ENCODE measurements at regions not wholly inside any gene's neighbourhood (a gene's known extent, or its start where the extent isn't known, plus 50 kb on each side); places are given as distances from the start of the nearest gene placed in this dataset.

GRCh38 chr12:47586952-47587669 is 118.7 kb downstream of the RPAP3 start:
- Histone ChIP-seq H3K9ac (ENCODE audit: insufficient read depth, low read depth, low read length) (no peak overlapping the region), H3K4me3 (replicated peaks in 1 of 3; ENCODE audit: insufficient read depth in 1 of 3, low read depth in 2 of 3, low read length in 3 of 3) (no peak overlapping the region), H2AFZ (ENCODE audit: low read length) (no peak overlapping the region), H3K4me1 (ENCODE audit: insufficient read depth, low read length) (no peaks in the 10 kb centered on the region), H4K20me1 (ENCODE audit: insufficient read depth, low read length) (no peaks in the 10 kb centered on the region), H3K36me3 (replicated peaks in 1 of 2; ENCODE audit: control insufficient read depth in 1 of 2, insufficient read depth in 2 of 2, low read length in 2 of 2) (no peaks in the 10 kb centered on the region), H3K79me2 (ENCODE audit: insufficient read depth, low read length) (no peaks in the 10 kb centered on the region), H3K27ac (ENCODE audit: extremely low read length, insufficient read depth, low read length) (no peak overlapping the region), H3K4me2 (ENCODE audit: low read depth, low read length) (no peak overlapping the region), H3K9me3 (ENCODE audit: low read length) (no peaks in the 10 kb centered on the region), H3K27me3 (ENCODE audit: control insufficient read depth in 1 of 2, insufficient read depth in 2 of 2, low read length in 2 of 2) (peaks cover 0 to 4% of the 10 kb centered on the region in 2 experiments; a peak in 2 of 5 replicates)
- BruUV-seq (replicated peaks): no TSS peak
- in situ Hi-C loops (cut with HindIII; ENCODE audit: extremely low pct_ligation_motif_present, low pct_unique_long_range_greater_than_20kb) (no loop called here), intact Hi-C loops (cut with micrococcal nuclease; ENCODE audit: unreplicated experiment) (no loop called here)
- no peak for ATAC-seq
- ChIA-PET POLR2A (no interaction called here), CTCF (ENCODE audit: low intra/inter-chr PET ratio, low total read pairs) (no interaction called here)
- 19% methylated on average over 4 of the region's 4 CpGs for WGBS (ENCODE audit: low lambda C conversion rate)
- no peak for FAIRE-seq
- DNase-seq (ENCODE audit: low spot score): no peak
- no peak for TF ChIP-seq MXI1 (IDR thresholded peaks at IDR 0.05; ENCODE audit: borderline replicate concordance, low read depth, low read length)
- TF ChIP-seq ZNF652 (CRISPR knock-in tag; IDR thresholded peaks at IDR 0.05; ENCODE audit: borderline replicate concordance, low read depth): no peak
- TF ChIP-seq GMEB1 (CRISPR knock-in tag; IDR thresholded peaks at IDR 0.05; ENCODE audit: borderline replicate concordance): no peak
- no peak for TF ChIP-seq TRIM24 (CRISPR knock-in tag; IDR thresholded peaks at IDR 0.05)
- TF ChIP-seq ZNF414 (CRISPR knock-in tag; IDR thresholded peaks at IDR 0.05): no peak
- no peak for TF ChIP-seq HDAC2 (CRISPR knock-in tag; IDR thresholded peaks at IDR 0.05)
- no peak for TF ChIP-seq ZBTB21 (CRISPR knock-in tag; IDR thresholded peaks at IDR 0.05)
- no peak for TF ChIP-seq TOE1 (CRISPR knock-in tag; IDR thresholded peaks at IDR 0.05)
- no peak for TF ChIP-seq RBM39 (IDR thresholded peaks at IDR 0.05; ENCODE audit: low read depth, low read length, poor library complexity, severe bottlenecking)
- TF ChIP-seq ZNF781 (CRISPR knock-in tag; IDR thresholded peaks at IDR 0.05; ENCODE audit: borderline replicate concordance, not compliant biosample characterization): no peak
- no peak for TF ChIP-seq POLR2AphosphoS2 (IDR thresholded peaks at IDR 0.05; ENCODE audit: low read depth, low read length)
- TF ChIP-seq PAWR (CRISPR knock-in tag; IDR thresholded peaks at IDR 0.05; ENCODE audit: borderline replicate concordance): no peak
- no peak for TF ChIP-seq HBP1 (CRISPR knock-in tag; IDR thresholded peaks at IDR 0.05; ENCODE audit: low read depth)
- TF ChIP-seq TBX3 (IDR thresholded peaks at IDR 0.05; ENCODE audit: borderline replicate concordance): no peak
- no peak for TF ChIP-seq BCL3 (CRISPR knock-in tag; IDR thresholded peaks at IDR 0.05)
- TF ChIP-seq GABPA (IDR thresholded peaks at IDR 0.05; ENCODE audit: low read depth, low read length): no peak
- TF ChIP-seq GABPA (CRISPR knock-in tag; IDR thresholded peaks at IDR 0.05; ENCODE audit: low read depth): no peak
- no peak for TF ChIP-seq NCOA2 (CRISPR knock-in tag; IDR thresholded peaks at IDR 0.05)

All from HepG2 (cell line).